Upper lobe of right lung (tissue), 1 donor: ENCODE measurements at regions not wholly inside any gene's neighbourhood (a gene's known extent, or its start where the extent isn't known, plus 50 kb on each side); places are given as distances from the start of the nearest gene placed in this dataset.
"Not testable (repeated sequence)": the region's sequence is repeated elsewhere in the genome, so short reads cannot be mapped to it uniquely, and the experiment has no call there.

ENCODE experiments used
- ATAC-seq: fragments of 200-7000 bp; cut with Tn5 transposase; one replicate; pipeline ENCODE4 v1.9.1; 2020; ENCODE audit warnings: mild to moderate bottlenecking, moderate library complexity
- DNase-seq: peaks from one replicate; pipeline ENCODE4 v3.0.0-alpha.2; 2020
- H3K27ac ChIP-seq: fragments of 200-600 bp; one replicate; pipeline ENCODE4 v1.8.0; 2022
- H3K27me3 ChIP-seq: fragments of 200-600 bp; one replicate; pipeline ENCODE4 v1.8.0; 2022; ENCODE audit warnings: mild to moderate bottlenecking
- H3K36me3 ChIP-seq: fragments of 200-600 bp; one replicate; pipeline ENCODE4 v1.8.0; 2022
- H3K4me1 ChIP-seq: fragments of 200-600 bp; one replicate; pipeline ENCODE4 v1.8.0; 2022
- H3K4me3 ChIP-seq: fragments of 200-600 bp; one replicate; pipeline ENCODE4 v1.8.0; 2022; ENCODE audit warnings: mild to moderate bottlenecking
- H3K9me3 ChIP-seq: fragments of 200-600 bp; one replicate; pipeline ENCODE4 v1.8.0; 2022
- CTCF ChIP-seq: fragments of 200-600 bp; IDR thresholded peaks from one replicate; pipeline ENCODE4 v1.8.0; 2022; ENCODE audit warnings: antibody characterized with exemption
- intact Hi-C: fragments of 100-400 bp; cut with DNase I; formaldehyde crosslinking; loops from one replicate; pipeline ENCODE4 v1.11.0; 2022
- donor health status: DM: no; HTN: yes; CAD: no; lungs with severe emphysema.

DNA sequence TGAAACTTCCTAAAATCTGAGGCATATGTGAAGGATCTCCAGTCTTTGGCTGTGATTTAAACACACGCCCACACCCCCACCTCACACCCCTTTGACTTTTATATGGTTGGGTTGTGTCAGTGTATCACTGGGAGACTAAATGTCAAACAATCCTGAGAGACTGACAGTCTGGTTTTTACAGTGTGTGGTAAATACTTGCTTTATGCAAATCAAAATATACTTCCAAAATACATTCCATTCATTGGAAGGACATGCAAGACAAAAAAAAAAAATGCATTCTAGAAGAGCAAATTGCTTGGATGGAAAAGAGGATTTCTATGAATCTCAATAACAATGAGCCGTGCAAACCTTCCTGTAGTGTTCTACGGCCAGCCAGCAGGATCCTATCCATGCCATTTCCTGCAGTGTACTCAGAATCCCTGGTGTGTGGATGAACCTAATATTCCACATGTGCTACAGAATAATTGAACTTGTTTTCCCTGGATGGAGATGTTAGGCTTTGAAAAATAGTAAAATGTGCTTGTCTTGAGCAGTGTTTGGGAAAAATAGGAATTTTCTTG is 602.1 kb upstream of the GOT2 start:
- intact Hi-C loops: no loop called here
- TF ChIP-seq CTCF: no peak
- H3K36me3 ChIP-seq: no peaks in the 10 kb centered on the region
- H3K4me3 ChIP-seq: no peak overlapping the region
- no peaks in the 10 kb centered on the region for H3K4me1 ChIP-seq
- no peak overlapping the region for H3K27ac ChIP-seq
- DNase-seq: no peak
- no peaks in the 10 kb centered on the region for H3K27me3 ChIP-seq
- no peaks in the 10 kb centered on the region for H3K9me3 ChIP-seq
- ATAC-seq: no peak

GRCh38 chr16:59331708-59332107 is 597.6 kb upstream of the GOT2 start:
- H3K9me3 ChIP-seq, H3K36me3 ChIP-seq, intact Hi-C loops, H3K27me3 ChIP-seq, H3K4me1 ChIP-seq, H3K27ac ChIP-seq, H3K4me3 ChIP-seq, DNase-seq, ATAC-seq: not testable (repeated sequence)

GRCh38 chr16:59330019-59330670 is 596.0 kb upstream of the GOT2 start:
- no peak for DNase-seq
- no peaks in the 10 kb centered on the region for H3K36me3 ChIP-seq
- intact Hi-C loops: no loop called here
- H3K27ac ChIP-seq: no peak overlapping the region
- H3K4me1 ChIP-seq: no peaks in the 10 kb centered on the region
- no peak for ATAC-seq
- TF ChIP-seq CTCF: no peak
- no peaks in the 10 kb centered on the region for H3K9me3 ChIP-seq
- H3K27me3 ChIP-seq: no peaks in the 10 kb centered on the region
- H3K4me3 ChIP-seq: no peak overlapping the region

GRCh38 chr16:59328961-59329360 is 594.8 kb upstream of the GOT2 start:
- intact Hi-C loops: no loop called here
- DNase-seq: no peak

GRCh38 chr16:59327894-59328293 is 593.8 kb upstream of the GOT2 start:
- no peak for DNase-seq
- H3K27me3 ChIP-seq: no peaks in the 10 kb centered on the region
- no peaks in the 10 kb centered on the region for H3K4me1 ChIP-seq
- intact Hi-C loops: no loop called here
- H3K27ac ChIP-seq: no peak overlapping the region
- no peaks in the 10 kb centered on the region for H3K9me3 ChIP-seq
- H3K4me3 ChIP-seq: no peak overlapping the region
- H3K36me3 ChIP-seq: no peaks in the 10 kb centered on the region
- no peak for ATAC-seq
- TF ChIP-seq CTCF: no peak

More at GRCh38 chr16:59328961-59329360, 594.8 kb upstream of the GOT2 start:
- Histone ChIP-seq H3K27ac (no peak overlapping the region), H3K4me1 (no peaks in the 10 kb centered on the region), H3K36me3 (no peaks in the 10 kb centered on the region), H3K4me3 (no peak overlapping the region), H3K27me3 (no peaks in the 10 kb centered on the region), H3K9me3 (no peaks in the 10 kb centered on the region)
- no peak for ATAC-seq
- TF ChIP-seq CTCF: no peak

- Histone ChIP-seq H3K27me3 (no peaks in the 10 kb centered on the region), H3K4me1 (no peaks in the 10 kb centered on the region), H3K36me3 (no peaks in the 10 kb centered on the region), H3K4me3 (no peak overlapping the region), H3K9me3 (no peaks in the 10 kb centered on the region), H3K27ac (no peak overlapping the region)
- DNase-seq: no peak
- ATAC-seq: no peak
- intact Hi-C loops: no loop called here
- TF ChIP-seq CTCF: no peak
Measured at GRCh38 chr16:59326955-59327354, 592.8 kb upstream of the GOT2 start.
